HG03354 (cell line): ENCODE measurements at regions not wholly inside any gene's neighbourhood (a gene's known extent, or its start where the extent isn't known, plus 50 kb on each side); places are given as distances from the start of the nearest gene placed in this dataset.
A peak's percentile ranks its signal among the peaks of the same experiment; 100 is the strongest.

Experiments
- ATAC-seq: cut with Tn5 transposase; IDR thresholded peaks from one replicate; pipeline ENCODE4 v1.9.1; 2021; ENCODE audit warnings: mild to moderate bottlenecking; ENCODE audit not compliant: unreplicated experiment, poor library complexity, severe bottlenecking

DNA sequence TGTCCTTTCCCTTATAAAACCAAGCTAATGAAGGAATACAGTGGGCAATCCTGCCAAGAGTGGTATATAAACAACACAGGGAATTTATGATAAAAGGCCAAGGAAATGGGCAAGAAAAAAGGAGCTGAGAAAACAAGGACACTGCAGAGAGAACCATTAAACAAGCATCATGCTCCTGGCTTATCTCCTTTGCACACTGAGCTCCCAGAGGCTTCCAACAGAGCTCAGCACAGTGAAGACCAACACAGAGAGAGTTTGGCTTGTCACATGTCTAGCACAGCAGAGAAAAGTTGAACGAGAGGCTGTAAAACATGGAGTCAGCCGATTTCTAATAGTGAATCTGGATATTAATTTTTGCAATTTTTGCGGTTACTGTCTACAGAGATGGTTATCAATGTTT lies 68.0 kb upstream of the KLF7 start:
- no peak for ATAC-seq

DNA sequence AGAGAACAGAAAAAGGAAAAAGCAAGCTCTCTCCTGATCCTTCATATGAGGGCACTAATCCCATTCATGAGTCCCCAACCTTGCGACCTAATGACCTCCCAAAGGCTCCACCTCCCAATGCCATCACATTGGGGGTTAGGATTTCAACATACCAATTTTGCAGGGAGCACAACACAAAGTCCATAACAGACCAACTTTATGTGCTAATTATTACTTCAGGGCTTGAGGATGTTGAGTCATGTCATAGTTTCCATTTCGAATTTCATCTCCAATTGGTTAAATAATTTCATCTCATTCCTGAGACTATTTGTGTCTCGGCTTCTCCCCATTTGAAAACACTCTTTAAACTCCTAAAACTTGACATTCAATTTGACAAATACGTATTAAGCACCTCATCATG lies 69.9 kb upstream of the KLF7 start:
- no peak for ATAC-seq

DNA sequence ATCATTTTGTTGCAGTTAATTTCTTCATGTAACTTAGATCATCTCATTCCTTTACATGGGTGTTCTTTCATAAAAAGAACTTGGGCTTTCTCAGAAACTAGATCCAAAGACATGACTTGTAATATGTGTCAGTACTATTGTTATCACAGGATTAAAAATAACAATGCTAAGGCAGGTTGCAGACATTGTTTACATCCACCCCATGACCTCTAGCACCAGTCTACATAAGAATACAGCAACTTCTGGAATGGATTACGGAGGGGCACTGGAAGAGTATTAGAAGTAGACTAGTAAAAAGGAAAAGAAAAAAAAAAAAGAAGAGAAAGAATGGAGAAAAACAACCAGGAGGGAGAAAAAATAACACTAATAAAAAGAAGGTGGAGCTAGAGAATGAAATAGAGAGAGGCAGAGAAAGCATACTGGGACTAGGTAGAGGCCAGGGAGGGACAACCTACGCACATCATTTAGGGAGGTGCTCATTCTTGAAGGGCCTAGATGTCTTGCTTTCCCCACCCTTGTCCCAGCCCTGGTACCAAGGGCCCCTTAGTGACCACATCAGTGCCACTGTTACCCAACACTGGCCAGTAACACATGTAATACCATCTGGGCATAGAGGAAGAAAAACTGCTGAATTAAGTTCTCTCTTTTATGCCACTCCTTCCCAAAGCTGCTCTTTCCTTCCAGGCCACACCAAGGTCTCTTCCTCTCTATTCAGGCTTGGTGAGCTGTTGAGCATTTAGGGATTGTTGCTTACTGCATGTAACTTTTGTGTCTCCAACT lies 70.6 kb upstream of the KLF7 start:
- ATAC-seq, result no peak

DNA sequence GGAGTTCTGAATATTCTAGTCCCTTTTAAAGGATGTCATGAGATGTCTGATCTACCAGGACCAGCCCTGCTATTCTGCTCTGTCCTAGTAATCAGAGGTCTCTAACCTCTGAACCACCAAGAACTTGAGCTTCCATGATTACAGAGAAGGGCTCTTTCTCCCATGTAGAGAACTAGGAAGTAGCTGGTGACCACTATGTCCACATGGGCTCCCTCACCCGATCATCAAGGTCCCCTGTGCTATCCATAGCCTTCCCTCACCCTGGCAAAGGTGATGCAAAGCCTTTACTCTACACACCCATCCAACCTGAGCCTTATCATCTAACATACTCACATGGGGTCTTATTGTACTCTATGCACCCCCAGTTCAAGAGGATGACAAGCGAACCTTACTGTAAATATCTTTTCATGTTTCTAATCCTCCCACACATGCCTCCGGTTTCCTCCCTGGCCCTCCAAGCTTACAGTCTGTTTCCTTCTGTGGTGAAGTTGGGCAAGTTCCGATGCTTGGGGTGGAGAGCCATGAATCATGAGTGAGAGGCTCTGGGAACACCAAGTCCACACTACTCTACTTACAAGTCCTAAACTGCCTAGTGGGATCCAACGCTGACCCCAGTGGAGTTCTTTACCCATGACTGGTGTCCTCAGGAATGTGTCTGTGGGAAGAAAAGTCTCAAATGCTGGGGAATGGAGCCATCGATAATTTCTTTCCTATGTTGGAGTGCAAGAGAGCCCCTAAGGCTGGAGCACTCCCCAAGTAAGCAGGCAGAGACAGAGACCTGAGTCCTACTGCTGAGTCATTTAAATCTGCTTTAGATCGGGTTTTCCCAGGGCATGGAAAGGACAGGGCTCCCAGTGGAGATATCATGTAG lies 73.3 kb upstream of the KLF7 start:
- no peak for ATAC-seq

- peak; percentile 62 for ATAC-seq
Observed at GRCh38 chr2:207239754-207240494, 74.2 kb upstream of the KLF7 start.

DNA sequence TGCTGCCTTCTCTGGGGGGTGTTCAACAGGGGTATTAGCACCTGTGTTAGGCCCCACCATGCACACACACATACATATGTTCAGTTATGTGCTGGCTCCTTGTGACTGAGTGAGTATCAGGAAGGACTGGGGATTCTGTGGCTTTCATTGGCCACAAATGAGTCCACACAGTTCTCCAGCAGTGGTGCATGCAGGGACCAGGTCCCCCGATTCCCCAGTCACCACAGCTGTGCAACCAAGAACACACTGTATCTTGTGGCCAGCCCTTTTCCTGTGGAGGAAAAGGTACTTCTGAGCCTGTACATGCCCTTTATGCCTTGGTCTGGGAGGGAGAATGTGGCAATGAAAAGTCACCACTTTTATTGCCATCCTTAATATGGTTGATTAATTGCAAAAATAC lies 74.9 kb upstream of the KLF7 start:
- no peak for ATAC-seq

DNA sequence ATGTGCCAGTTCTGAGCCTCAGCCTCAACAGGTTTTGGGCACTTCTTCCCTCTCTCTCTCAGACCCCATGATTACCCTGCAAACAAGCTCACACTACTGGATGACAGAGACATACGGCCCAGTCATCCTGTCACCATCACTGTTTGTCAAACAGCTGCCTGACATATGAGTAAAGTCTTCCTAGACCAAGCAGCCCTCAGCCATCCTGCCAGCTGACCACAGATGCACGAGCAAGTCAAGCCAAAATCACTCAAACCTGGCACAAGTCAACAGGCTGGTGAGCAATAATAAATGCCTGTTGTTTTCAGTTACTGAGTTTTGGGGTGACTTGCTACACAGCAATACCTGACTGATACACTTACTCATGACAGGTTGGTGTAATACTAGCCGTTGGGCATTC lies 75.5 kb upstream of the KLF7 start:
- no peak for ATAC-seq

DNA sequence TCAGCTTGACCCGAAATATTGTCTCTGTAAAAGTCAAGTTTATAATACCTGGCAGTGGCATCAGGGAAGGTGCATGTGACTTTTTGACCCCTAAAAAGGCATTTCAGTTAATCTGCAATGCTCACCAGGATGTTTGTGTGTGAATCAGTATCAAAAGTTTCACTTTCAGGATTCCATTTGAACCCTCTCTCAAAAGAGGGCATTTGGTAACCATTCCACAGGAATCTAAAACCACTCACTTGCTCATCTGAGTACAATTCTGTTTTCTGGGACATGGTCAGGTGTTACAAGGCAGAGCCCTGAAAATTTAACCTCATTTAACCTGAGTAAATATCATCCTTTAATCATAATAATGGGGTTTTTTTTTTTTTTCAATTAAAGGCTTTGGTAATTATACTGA lies 77.9 kb upstream of the KLF7 start:
- ATAC-seq, result no peak

GRCh38 chr2:207244971-207245925 lies 79.5 kb upstream of the KLF7 start:
- ATAC-seq, result no peak

DNA sequence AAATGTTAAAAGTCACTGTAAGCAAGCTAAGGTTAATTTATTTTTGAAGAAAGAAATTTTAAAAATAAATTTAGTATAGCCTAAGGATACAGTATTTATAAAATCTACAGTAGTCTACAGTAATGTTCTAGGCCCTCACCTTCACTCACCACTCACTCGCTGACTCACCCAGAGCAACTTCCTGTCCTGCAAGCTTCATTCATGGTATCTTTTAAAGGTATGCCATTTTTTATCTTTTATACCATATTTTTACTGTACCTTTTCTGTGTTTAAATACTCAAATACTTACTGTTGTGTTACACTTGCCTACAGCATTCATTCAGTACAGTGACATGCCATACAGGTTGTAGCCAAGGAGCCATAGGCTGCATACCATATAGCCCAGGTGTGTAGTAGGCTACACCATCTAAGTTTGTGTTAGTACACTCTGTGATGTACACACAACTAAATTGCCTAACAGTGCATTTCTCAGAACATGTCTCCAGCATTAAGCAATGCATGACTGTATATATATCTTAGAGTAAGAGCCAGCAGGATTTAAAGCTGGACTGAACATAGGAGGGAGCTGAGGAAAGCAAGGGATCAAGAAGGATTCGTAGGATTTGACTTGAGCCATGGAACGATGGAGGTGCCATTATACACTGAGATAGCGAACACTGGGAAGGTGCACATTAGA lies 83.1 kb upstream of the KLF7 start:
- no peak for ATAC-seq

- ATAC-seq, result no peak
Observed at GRCh38 chr2:207251022-207251421, 85.3 kb upstream of the KLF7 start.

DNA sequence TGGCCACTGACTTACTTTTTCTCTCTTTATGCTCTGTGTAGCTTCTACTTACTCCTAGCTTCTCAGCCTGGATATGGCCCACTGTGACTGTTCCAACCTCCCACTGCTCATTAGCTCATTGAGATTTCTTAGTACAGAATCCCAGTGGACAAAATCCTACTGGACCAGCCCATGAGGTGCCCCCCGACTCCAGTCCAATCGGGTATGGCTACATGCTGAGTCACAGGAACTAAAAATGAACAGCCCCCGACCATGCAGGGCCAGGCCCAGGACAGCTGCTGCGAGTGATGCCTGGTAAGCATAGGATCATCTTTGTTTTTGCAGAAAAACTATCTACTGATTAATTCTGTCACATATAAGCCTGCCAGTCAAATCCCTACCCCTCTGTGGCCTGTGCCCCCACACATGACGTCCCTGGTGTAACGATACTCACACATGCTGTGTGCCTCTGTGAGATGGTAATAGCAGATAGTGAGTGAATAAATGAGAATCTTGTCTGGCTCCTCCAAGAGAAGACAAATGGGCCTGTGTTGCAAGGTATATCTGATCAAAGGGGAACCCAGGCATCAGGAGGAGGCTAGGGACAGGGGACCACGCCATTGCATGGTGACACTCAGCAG lies 85.9 kb upstream of the KLF7 start:
- ATAC-seq, result no peak

GRCh38 chr2:207252416-207252815 lies 86.7 kb upstream of the KLF7 start:
- no peak for ATAC-seq

DNA sequence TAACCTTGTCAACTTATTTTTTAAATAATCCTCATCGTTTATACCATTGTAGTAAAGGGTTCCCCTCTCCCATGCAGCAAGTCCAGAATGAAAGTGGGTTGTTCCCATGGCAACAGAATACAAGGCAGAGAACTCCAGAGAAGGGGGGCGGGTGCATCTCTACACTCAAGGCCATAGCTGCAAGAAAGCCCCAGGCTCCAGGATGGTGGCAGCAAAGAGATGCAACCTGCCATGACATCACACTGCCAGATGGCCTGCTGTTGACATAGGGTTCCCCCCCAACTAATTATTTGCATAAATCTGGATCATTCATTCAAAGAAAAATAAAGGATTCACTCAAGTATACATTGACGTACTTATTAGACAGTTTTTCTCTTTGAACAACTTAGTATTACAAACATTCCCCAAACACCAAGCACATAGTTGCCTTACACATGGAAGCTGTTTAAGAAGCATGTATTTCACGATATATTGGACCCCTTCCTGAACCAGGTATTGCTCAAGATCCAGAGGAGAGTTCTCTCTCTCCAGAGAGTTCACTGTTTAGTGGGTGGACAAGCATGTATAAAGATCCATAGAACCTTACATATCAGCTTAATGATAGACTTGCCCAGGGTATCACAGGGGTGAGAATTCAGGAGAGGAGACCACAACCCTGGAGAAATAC lies 87.4 kb upstream of the KLF7 start:
- no peak for ATAC-seq

- no peak for ATAC-seq
Observed at GRCh38 chr2:207253666-207254345, 88.1 kb upstream of the KLF7 start.

- no peak for ATAC-seq
Observed at GRCh38 chr2:207254591-207255464, 89.1 kb upstream of the KLF7 start.
